HG02885 (cell line): ENCODE measurements at regions not wholly inside any gene's neighbourhood (a gene's known extent, or its start where the extent isn't known, plus 50 kb on each side); places are given as distances from the start of the nearest gene placed in this dataset.
"Not testable (repeated sequence)": the region's sequence is repeated elsewhere in the genome, so short reads cannot be mapped to it uniquely, and the experiment has no call there.

ENCODE experiments used
- ATAC-seq: cut with Tn5 transposase; IDR thresholded peaks from one replicate; pipeline ENCODE4 v1.9.1; 2021; ENCODE audit warnings: mild to moderate bottlenecking; ENCODE audit not compliant: unreplicated experiment, poor library complexity

DNA sequence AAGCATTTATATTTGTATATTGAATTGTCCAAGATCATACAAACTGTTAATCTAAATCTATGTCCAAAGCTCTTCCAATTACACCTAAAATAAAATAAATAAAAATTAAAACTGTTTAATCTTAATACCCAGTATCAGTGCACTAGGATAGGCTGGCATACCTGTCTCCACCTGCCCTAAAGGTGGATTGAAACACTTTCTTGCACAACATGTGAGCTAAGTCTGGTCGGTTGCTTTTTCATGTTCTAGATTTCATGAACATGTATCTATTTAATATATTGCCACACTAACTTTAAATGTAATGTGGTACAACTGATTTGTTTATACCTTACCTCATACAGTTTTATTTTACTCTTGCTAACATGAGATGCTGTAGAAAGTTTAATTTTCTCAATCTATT is 193.0 kb downstream of the VGLL3 start:
- ATAC-seq, result no peak

DNA sequence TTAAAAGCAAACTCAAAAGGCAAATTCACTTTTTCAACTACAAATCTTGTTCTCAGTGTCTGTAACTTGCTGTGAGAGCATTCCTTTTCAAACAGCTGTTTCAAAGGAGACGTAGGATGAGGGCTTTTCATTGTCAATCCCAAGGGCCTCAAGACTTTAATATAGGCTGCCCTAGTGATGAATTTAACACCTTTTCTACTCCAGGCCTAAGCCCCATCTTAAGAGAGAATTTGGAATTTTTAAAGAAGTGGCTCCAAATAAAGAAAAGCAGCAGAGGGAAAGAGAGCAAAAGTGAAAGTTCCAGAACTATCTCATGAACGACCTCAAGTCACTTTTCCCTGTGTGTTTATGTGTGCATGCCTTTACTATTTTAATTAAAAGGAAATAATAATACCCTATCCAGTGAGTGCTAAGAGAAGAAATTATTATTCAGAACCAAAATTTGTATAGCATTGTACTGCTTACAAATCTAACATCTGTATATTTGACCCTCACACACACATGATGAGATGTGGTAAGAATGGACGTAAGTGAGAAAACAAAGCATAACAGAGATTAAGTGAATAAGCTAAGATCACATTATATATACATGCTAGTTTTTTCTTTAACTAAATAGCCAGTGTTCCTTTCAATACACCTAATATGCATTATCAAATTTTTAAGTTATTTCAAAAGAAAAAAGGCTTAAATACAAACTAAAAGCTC is 196.4 kb downstream of the VGLL3 start:
- no peak for ATAC-seq

DNA sequence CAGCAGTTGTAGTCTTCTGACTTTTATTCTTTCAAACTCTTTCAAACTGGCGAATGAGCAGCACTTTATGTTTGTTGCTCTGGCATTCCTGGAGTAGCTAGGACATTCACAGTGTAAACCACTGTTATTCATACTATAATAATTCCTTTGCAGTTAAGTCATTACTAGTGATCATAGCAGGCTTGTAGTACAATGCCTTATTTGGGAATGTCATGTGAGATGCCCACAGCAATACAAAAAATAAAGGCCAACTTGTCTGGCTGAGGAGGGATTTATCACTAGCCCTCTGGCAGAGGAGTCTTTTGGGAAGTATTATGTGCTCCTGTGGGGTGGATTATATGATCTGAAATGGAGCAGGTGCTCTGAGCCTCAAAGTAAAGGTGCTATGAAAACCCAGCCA is 197.2 kb downstream of the VGLL3 start:
- no peak for ATAC-seq

DNA sequence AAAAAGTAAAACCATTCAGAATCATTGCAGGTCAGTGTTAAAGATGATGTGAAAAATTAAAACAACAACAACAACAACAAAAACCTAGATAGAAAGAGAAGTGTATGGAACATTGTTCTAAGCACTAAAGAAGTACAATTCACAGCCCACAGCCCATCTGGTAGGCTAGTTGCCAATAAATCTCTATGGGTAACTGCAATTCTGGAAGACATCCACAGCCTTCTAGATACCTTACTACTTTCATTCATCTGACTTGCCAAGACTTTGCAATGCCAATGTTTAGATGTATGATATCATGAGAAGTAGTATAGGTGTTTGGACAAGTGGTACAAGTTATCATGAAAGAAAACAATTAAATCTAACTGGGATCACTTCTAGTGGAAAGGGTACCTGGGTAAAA is 198.6 kb downstream of the VGLL3 start:
- ATAC-seq, result no peak

DNA sequence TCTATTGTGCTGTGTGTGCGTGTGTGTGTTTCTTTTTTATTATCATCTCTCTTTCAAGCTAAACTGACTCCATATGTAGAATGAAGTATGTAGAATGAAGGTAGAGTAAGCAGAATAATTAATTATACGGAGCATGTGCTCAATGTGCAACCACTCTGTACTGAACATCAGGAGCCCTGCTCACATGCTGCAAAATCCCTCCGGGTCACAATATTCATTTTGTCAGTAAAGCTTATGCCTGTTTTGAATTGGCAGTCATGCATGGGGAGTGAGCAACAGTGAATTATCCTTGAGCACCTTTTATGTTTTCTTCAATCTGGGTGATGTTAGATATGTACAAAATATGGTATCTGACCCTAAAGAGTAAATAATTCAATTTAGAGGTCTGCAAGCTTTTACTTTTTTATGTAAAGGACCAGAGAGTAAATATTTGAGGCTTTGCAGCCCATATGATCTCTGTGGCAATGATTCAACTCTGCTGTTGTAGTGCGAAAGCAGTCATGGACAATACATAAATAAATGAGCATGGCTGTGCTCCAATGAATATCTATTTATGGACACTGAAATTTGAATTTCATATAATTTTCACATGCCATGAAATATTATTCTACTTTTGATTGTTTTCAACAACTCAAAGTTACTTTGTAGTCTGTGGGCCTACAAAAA is 199.9 kb downstream of the VGLL3 start:
- no peak for ATAC-seq

DNA sequence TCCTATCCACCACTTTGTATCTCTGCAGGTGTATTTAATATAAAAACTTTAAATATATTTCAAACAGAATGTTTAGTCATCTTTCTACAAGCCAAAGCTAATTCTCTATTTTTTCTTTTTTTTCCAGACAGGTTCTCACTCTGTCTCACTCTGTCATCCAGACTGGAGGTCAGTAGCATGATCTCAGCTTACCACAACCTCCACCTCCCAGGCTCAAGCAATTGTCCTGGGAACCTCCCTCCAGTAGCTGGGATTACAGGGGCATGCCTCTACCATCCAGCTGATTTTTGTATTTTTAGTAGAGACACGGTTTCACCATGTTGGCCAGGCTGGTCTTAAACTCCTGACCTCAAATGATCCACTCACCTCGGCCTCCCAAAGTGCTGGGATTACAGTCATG is 202.6 kb downstream of the VGLL3 start:
- ATAC-seq, result no peak

DNA sequence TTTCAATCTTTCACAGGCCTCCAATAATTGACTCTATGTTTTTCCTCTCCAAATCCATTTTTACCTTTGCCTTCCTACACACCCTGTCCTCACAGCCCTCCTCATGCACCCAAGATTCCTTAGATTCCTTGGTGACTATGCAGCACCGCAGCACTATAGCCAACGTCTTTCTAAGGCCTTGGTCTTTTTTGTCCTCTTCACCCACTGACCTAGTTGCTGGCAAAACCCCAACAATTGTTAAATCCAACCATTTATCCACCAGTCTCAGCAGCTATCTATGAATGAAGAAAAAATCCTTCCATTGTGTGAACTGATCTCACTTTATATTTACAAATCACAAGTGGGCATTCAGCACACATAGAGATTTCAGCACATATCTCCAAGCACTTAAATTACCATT is 203.9 kb downstream of the VGLL3 start:
- ATAC-seq, result no peak

DNA sequence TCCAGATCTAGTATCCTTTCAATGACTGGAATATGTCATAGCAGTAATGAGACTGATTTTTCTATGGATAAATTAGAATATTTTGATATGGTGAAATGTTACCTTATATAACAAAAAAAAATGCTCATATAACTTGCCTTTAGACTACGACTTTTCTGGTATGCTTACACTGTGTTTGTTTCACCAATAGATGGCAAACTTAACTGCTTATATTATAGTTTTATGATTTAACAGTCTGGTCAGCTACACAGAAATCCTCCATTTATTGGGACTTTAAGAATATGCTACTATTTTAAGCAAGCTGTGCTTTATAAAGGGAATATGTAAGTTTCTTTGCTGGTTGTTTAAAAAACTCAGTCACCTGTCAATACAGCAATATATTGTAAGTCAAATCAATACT is 205.6 kb downstream of the VGLL3 start:
- no peak for ATAC-seq

DNA sequence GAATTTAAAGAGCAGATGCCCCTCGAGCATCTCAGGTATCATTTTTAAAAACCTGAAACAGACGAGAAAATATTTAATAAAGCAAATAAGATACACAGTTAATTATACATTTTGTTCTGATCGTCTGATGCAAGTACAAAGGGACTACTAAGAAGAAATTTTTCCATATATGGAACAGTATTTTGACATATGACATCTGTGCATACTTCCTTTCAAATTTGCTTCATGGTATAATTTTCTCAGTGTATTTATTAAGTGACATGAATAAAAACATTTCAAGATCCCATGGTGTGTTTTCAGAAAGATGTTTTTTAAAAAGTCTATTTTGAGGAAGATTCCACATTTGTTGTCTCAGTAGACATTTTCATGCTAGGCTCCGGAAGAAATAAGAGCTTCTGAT is 208.1 kb downstream of the VGLL3 start:
- ATAC-seq, result no peak

DNA sequence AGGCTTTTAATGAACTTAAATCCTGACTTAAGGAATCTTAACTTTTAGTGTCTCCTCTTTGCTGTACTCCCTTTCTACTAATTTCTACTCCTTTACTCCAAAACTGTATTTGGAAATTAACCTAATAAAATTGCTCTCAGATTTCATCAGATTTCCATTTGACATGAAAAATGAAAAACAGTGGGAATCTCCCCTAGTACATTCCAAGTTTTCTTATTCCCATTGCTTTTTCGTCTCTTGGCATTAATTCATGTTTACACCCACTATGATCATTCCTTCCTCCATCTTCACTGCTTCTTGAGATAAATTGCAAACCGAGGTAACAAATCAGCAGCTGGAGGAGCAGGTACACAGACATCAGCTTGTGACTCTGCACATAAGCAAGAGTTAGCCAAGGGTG is 208.7 kb downstream of the VGLL3 start:
- no peak for ATAC-seq

DNA sequence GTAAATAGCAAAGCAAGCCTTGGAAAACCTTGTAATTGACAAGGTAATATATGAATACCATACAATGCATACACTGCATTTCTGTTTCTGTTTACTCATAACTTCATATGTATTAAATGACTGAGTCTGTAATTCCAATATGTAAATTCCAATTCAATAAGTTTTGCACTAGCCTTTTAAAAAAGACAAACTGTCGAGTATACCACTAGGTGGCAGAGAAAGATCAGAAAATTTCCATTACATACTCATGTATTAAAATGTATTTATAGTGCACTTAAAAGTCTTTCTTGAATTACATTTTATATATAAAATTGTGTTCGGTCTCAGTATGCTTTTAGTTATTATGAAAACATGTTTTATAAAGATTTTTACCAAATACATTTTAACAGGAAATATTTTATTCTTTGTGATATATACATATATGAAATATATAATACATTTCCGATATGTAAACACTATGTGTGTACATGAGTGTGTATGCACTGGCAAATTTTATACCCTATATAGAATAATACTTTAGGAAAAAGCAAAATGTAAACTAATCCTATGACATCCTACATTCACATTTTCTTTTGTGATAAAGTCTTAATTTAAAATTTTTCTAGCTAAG is 216.8 kb downstream of the VGLL3 start:
- ATAC-seq, result peak; percentile 61

DNA sequence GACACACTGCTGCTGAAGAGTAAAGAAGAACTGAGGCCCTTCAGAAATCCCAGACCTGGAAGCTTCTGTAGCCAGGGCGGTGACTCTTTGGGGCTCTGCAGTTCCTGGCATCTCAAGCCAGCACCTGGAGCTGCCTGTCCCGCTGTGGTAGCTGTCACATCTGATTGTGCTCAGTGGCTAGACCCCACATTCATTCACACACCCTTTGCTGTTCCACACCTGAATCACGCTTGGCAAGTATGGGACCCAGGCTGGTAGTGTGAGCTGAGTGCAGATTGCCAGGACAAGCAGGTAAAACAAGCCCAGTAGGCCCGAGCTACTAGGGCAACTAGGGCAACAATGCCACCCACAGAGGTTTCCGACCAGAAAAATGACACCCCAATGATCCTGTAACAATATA is 218.2 kb downstream of the VGLL3 start:
- ATAC-seq, result peak; percentile 8

DNA sequence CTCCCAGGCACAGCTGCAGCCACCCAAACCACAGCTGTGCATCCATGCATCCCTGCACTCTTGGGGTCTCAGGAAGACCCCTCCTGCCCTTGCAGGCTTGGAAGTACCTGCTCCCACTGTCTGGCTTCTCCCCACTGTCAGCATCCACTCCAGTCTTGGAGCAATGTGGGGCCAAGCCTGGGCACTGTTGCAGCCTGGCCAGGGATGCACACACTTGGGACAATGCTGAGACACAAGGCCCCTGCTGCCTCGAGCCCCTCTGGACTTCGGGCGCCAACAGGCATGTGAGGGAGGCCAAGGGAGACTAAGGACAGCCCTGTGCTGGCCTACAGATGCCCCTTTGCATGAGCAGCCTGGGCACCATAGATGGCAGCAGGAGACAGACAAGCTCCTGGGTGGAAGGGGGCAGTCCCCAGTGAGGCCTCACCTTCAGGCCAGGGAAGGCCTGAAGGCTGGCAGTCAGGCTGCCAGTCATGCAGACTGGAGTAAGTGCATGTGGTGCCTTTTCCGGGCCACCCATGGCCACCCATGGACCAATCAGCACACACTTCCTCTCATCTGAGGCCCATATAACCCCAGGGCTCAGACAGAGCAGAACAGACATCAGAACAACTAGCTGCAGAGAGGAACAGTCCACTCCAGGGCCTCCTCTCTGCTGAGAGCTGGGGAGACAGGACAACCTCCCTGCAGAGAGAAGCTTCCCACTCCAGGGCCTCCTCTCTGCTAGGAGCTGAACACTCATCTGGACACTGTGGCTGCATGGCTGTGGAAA is 219.0 kb downstream of the VGLL3 start:
- peak; percentile 24 for ATAC-seq

DNA sequence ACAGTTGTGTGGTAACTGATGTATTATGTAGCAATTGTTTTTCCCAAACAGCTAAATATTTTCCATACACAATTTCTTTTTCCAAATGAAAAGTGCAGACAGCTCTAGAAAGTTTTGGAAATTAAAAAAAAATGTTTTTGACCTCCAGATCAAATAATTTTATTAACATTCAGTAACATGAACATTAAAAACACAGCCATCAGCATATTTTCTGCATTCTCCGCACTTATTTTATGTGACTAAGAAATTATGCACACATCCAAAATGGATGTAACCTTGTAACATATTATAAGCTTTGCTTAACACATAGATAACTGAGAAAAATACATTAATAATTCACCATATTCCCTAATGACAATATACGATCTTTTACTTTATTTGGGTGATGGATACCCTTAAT is 224.6 kb downstream of the VGLL3 start:
- no peak for ATAC-seq

DNA sequence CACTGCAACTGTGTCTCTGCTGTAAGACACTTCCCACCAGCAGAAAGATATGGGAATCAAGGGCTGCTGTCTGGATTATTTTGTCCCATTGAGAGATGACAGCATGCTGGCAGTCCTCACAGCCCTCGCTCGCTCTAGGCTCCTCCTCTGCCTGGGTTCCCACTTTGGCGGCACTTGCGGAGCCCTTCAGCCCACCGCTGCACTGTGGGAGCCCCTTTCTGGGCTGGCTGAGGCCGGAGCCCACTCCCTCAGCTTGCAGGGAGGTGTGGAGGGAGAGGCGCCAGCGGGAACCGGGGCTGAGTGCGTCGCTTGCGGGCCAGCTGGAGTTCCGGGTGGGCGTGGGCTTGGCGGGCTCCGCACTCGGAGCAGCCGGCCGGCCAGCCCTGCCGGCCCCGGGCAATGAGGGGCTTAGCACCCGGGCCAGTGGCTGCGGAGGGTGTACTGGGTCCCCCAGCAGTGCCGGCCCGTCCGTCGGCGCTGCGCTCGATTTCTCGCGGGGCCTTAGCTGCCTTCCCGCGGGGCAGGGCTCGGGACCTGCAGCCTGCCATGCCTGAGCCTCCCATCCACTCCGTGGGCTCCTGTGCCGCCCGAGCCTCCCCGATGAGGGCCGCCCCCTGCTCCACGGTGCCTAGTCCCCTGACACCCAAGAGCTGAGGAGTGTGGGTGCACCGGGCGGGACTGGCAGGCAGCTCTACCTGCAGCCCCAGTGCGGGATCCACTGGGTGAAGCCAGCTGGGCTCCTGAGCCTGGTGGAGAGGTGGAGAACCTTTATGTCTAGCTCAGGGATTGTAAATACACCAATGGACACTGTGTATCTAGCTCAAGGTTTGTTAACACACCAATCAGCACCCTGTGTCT is 233.4 kb downstream of the VGLL3 start:
- ATAC-seq, result not testable (repeated sequence)

DNA sequence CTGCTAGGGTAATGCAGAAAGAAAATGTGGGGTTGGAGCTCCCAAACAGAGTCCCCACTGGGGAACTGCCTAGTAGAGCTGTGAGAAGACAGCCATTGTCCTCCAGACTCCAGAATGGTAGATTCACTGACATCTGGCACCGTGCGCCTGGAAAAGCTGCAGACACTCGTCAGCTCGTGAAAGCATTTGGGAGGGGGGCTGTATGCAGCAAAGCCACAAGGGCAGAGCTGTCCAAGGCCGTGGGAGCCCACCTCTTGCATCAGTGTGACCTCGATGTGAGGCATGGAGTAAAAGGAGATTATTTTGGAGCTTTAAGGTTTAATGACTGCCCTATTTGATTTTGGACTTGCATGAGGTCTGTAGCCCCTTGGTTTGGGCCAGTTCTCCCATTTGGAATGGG is 242.9 kb downstream of the VGLL3 start:
- no peak for ATAC-seq

DNA sequence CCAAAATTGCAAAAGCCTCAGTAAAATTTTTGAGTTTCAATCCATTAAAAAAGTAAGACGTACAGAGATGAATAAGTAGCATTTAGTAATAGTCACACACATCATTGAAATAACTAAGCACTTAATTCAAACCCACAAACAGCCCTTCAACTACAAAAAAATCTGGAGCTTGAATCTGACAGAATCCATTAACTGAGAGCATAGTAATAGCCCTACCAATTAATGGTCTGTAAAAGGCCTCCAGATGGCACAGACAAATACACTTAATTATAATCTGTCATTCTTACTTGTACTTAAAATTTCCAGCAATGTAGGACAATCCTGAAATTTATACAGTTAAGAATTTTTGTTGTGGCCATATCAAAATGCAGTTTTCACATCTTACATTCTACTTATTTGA is 246.9 kb downstream of the VGLL3 start:
- ATAC-seq, result no peak

DNA sequence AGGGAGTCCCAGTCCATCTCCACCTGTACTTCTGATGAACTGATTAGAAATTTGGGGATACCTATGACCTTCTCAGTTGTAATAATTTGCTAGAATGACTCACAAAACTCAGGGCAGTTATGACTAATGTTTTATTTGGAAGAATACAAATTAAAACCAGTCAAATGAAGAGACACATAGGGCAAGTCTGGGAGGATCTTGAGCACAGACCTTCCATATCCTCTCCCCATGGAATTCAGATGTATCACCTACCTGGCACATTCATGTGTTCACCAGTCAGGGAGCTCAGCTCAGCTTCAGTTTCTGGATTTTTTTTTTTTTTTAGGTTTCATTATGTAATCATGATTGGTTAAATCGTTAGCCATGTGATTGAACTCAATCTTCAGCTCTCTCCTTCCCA is 247.7 kb downstream of the VGLL3 start:
- no peak for ATAC-seq

DNA sequence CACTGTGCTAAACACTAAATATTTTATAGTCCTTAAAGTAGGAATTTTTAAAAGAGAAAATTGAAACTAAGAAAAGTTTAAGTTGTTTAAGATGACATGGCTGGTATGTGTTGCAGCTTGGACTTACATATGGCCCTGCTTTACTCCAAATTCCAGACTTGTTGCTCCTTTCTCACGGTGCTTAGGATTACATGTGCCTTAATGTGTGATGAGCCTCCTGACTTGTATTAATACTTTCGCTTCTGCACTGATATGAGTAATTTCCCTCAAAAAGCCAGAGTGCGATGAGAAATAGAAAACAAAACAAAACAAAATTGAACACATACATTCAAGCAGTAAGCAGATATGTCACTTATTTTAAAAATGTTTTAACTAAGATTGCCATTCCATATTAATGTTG is 250.2 kb downstream of the VGLL3 start:
- no peak for ATAC-seq

DNA sequence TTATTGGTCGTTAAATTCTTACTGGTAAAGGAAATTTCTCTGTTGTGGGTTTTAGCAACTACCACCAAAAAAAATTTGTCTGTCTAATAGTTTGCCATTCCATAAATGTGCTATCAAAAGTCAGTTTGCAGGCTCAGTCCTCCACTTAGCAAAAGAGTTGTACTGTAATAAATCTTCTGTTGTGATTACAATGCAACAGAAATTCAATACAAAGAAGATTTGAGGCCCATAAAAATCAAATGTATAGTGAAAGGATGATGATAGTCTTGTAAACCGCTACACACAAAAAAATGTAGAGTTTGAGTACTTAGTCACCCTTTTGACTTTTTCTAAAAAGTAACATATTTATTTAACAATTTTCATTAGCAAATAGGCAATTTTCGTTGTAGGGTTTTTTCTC is 251.7 kb downstream of the VGLL3 start:
- ATAC-seq, result no peak
